ENCODE measurements at regions not wholly inside any gene's neighbourhood (a gene's known extent, or its start where the extent isn't known, plus 50 kb on each side); places are given as distances from the start of the nearest gene placed in this dataset.

DNA sequence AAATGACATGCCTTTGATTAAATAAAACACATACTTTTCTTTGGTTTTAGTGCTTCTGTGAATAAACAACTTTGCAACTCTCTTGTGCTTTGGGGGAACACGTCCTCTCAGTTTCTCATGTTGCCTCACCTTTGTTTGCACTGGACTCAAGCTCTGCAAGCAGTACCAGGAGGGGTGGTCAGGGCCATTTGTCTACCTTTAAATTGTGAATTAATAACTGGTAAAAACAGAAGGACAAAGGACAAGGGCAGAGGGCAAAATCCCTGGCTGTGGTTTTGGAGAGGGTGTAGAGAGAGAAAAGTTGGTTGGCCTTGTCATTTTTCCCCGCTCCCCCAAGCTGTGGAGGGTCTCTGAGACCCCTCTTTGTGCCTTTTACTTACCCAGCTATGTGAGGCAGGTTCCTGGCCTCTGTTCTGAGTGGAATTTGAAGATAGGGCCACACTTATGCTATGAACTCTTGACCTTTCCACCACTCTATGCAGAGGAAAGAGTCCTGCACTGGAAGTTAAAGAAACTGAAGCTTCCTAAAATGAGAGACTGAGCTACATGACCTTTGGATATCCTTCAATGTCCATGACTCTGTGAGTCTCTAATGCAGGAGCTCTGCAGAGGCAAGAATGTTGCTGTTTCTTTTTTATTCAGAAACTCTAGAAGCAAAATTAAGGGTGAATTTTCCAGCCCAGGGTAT, 55.1 kb upstream of the MOCS2 start:
- no peak for TF ChIP-seq EZH2 (IDR thresholded peaks at IDR 0.05; ENCODE audit: borderline replicate concordance, low read depth, low read length, poor library complexity, severe bottlenecking)
- TF ChIP-seq, protein P1, sequence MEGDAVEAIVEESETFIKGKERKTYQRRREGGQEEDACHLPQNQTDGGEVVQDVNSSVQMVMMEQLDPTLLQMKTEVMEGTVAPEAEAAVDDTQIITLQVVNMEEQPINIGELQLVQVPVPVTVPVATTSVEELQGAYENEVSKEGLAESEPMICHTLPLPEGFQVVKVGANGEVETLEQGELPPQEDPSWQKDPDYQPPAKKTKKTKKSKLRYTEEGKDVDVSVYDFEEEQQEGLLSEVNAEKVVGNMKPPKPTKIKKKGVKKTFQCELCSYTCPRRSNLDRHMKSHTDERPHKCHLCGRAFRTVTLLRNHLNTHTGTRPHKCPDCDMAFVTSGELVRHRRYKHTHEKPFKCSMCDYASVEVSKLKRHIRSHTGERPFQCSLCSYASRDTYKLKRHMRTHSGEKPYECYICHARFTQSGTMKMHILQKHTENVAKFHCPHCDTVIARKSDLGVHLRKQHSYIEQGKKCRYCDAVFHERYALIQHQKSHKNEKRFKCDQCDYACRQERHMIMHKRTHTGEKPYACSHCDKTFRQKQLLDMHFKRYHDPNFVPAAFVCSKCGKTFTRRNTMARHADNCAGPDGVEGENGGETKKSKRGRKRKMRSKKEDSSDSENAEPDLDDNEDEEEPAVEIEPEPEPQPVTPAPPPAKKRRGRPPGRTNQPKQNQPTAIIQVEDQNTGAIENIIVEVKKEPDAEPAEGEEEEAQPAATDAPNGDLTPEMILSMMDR (conservative IDR thresholded peaks at IDR 0.05; ENCODE audit: low read depth, low read length), result no peak
